ENCODE measurements at regions not wholly inside any gene's neighbourhood (a gene's known extent, or its start where the extent isn't known, plus 50 kb on each side); places are given as distances from the start of the nearest gene placed in this dataset.

DNA sequence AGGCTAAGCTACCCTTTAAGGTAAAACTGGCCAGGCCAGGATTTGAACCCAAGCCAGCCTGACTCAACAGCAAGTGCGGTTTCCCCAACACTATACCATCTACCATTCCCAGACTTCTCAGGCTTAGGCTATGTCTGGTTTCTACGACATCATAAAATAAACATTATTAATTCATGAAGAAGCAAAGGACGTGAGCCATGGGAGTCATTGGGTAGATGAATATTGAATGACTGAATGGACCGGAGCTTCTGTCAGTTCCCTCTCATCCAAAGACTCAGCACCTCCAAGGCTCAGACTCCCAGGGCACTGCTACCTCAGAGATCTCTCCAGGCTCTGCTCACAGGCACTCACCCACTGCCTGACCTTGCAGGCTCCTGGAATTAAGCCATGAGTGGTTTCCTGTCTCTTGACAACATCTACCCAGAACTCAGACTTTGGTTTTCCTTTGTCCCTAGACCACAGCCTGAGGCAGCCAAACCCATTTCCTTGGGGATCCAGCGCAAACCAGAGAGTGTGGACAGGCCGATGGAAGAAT, 64.6 kb upstream of the STEAP1B start:
- peak; percentile 94 to 97 for DNase-seq (ENCODE audit: low read depth in 2 of 2)
- H3K4me3 ChIP-seq (replicated peaks in 1 of 2; ENCODE audit: low read depth in 2 of 2, low read length in 2 of 2), result no peak overlapping the region
- TF ChIP-seq, protein P1, sequence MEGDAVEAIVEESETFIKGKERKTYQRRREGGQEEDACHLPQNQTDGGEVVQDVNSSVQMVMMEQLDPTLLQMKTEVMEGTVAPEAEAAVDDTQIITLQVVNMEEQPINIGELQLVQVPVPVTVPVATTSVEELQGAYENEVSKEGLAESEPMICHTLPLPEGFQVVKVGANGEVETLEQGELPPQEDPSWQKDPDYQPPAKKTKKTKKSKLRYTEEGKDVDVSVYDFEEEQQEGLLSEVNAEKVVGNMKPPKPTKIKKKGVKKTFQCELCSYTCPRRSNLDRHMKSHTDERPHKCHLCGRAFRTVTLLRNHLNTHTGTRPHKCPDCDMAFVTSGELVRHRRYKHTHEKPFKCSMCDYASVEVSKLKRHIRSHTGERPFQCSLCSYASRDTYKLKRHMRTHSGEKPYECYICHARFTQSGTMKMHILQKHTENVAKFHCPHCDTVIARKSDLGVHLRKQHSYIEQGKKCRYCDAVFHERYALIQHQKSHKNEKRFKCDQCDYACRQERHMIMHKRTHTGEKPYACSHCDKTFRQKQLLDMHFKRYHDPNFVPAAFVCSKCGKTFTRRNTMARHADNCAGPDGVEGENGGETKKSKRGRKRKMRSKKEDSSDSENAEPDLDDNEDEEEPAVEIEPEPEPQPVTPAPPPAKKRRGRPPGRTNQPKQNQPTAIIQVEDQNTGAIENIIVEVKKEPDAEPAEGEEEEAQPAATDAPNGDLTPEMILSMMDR (IDR thresholded peaks at IDR 0.05; ENCODE audit: low read depth, low read length), result no peak

DNA sequence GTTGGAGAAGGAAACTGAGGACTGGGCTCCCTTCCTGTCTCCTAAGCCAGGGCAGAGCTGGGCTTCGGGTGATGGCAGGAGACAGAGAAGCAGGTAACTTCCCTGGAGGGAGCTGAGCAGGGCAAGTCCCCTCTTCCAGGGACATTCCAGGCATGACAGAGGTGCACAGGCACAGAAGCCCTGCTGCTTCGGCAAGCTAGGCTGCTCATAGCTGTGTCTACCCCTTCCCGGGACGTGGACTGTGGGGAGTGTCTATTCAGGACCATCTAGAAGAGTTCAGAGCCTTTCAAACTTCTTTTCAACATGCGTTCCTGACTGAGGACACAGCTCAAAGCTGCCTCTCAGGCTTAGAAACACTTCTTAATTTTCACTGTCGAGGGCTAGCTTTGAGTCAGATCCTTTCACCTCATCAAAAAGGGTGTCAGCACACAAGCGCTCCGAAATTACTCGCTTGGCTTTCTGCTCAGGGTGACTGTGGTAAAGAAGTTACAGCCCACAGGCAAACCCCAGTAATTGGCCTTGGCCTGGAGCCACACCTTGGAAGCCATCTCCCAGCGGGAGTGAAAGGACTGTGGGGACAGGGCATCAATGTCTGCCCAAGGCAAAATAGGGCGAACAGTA, 63.7 kb upstream of the STEAP1B start:
- no peak overlapping the region for H3K4me3 ChIP-seq (replicated peaks in 1 of 2; ENCODE audit: low read depth in 2 of 2, low read length in 2 of 2)
- DNase-seq (ENCODE audit: low read depth in 2 of 2), result no peak
- TF ChIP-seq, protein P1 (IDR thresholded peaks at IDR 0.05; ENCODE audit: low read depth, low read length), result no peak

DNA sequence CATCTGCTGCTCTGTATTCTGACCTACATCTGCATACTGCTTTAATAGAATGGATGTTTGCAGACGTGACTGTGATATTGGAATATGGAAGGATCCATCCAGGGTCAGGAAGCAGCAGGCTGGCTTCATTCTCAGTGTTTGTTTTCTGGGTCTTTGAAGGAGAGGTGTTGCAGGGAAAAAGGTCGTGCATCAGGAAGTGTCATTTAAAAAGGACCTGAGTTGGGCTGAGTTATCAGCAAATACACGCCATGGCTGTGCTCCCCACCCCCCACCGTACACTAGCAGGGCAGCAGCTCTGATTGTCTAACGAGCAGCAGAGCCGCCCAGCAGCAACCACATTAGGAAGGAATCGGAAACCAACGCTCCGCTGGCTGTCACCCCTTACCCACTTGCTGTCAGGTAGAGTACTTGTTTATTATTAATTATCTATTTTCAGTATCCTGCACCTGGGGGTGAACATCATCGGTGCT, 63.1 kb upstream of the STEAP1B start:
- no peak overlapping the region for H3K4me3 ChIP-seq (replicated peaks in 1 of 2; ENCODE audit: low read depth in 2 of 2, low read length in 2 of 2)
- DNase-seq (ENCODE audit: low read depth in 2 of 2), result no peak
- TF ChIP-seq, protein P1 (IDR thresholded peaks at IDR 0.05; ENCODE audit: low read depth, low read length), result no peak

DNA sequence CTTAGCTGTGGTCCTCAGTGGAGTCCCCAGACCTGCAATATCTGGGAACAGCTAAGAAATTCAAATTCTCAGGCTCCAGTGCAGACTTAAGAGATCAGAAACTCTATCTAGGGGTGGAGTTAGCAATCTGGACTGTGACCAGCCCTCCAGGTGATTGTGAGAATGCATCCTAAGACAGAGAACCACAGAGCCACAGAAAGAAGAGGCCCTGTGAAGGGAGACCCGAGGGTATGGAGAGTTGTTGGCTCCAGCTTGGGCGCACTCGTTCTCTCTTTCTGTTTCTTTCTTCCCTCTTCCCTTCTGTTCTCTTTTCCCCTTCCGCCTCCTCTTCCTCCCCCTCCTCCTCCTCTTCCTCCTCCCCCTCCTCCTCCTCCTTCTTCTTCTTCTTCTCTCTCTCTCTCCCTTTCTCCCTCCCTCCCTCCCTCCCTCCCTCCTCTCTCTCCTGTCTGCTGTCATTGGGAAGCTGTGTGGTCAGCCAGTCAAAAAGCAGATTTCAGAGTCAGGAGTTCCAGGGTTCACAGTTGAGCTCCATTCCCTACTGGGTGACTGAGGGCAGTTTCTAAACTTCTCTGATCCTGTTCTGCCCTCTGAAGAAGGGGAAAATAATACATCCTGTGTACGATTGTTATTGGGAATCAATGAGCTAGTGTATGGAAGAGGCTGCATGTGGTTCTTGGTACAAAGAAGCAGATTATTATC, 62.1 kb upstream of the STEAP1B start:
- H3K4me3 ChIP-seq (replicated peaks in 1 of 2; ENCODE audit: low read depth in 2 of 2, low read length in 2 of 2), result peak overlapping the region in 1 of 2 donors; percentile 8
- TF ChIP-seq, protein P1 (IDR thresholded peaks at IDR 0.05; ENCODE audit: low read depth, low read length), result no peak
- peak in 1 of 2 donors; percentile 62 for DNase-seq (ENCODE audit: low read depth in 2 of 2)

DNA sequence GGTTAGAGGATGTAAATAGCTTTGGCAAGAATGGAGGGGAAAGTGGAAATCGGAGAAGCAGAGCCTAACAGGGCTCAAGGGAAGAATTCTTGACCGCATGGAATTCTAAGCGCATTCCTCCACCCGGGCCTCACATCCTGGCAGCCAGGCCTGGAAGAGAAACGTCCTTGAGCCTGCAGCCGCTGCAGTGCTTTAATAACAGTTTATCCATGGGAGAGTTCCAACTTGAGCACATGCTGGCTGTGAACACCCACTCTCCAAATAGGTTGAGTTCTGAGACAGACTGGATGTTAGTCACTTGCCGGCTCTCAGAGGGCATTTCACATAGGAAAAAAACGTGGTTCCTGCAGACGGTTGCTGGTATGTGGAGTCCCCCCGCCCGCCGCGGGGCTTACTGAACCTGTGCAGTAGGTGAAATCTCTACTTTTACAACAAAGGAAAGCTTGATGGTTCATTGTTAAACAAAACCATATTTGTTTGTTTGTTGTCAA, 61.4 kb upstream of the STEAP1B start:
- TF ChIP-seq, protein P1 (IDR thresholded peaks at IDR 0.05; ENCODE audit: low read depth, low read length), result no peak
- DNase-seq (ENCODE audit: low read depth in 2 of 2), result peak; percentile 99
- peak overlapping the region in 1 of 2 donors; percentile 8 for H3K4me3 ChIP-seq (replicated peaks in 1 of 2; ENCODE audit: low read depth in 2 of 2, low read length in 2 of 2)

DNA sequence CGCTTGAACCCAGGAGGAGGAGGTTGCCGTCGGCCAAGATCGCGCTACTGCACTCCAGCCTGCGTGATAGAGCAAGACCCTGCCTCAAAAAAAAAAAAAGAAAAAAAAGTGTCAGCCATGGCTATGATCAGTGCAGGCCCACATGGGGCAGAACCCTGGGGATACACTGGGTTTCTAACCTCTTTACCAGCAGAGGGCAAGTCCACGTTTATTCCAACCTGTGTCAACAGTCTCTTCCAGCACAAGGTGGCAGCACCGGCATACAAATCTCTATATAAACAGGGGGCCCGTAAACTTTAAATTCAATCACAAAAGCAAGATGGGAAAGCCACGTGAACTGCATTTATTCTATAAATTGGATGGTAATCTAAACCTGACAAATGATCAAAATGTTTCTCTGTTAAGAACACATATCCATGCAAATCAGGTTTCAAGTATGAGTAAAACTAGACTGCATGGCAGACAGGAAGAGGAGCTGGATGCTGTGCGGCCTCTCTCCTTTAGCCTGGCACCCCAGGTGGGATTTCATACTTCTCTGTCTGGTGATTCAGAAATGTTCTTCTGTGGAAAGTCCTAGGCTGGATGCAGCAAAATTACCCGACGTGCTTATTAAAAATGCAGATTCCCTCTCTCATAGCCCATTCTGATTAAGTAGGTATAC, 60.0 kb upstream of the STEAP1B start:
- H3K4me3 ChIP-seq (replicated peaks in 1 of 2; ENCODE audit: low read depth in 2 of 2, low read length in 2 of 2), result no peak overlapping the region
- peak; percentile 91 to 93 for DNase-seq (ENCODE audit: low read depth in 2 of 2)
- TF ChIP-seq, protein P1 (IDR thresholded peaks at IDR 0.05; ENCODE audit: low read depth, low read length), result peak; percentile 88
